GM12872 (cell line): ENCODE measurements at regions not wholly inside any gene's neighbourhood (a gene's known extent, or its start where the extent isn't known, plus 50 kb on each side); places are given as distances from the start of the nearest gene placed in this dataset.

Experiments used
- CTCF ChIP-seq: IDR thresholded peaks from 3 replicates; pipeline ENCODE4 v1.5.1; 2011; ENCODE audit warnings: low read depth, mild to moderate bottlenecking, low read length, moderate library complexity; ENCODE audit not compliant: insufficient read depth

DNA sequence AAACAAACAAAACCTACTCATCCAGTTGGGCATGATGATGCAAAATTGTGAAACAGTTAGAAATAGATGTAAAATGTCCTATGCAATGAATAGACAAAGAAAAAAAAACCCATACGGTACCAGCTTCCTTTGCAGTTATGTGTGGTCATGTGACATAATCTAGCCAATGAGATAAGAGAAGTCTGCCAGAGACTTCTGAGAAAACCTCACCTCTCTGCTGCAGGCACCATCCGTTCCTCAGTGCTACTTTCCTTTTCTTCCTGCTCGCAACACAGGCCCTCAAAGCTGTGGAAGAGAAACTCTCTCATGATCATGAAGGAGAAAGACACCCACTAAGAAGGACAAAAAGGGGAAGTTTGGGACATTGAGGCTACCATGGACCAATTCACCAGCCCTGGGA is 76.8 kb upstream of the CARD11 start:
- TF ChIP-seq CTCF: no peak

DNA sequence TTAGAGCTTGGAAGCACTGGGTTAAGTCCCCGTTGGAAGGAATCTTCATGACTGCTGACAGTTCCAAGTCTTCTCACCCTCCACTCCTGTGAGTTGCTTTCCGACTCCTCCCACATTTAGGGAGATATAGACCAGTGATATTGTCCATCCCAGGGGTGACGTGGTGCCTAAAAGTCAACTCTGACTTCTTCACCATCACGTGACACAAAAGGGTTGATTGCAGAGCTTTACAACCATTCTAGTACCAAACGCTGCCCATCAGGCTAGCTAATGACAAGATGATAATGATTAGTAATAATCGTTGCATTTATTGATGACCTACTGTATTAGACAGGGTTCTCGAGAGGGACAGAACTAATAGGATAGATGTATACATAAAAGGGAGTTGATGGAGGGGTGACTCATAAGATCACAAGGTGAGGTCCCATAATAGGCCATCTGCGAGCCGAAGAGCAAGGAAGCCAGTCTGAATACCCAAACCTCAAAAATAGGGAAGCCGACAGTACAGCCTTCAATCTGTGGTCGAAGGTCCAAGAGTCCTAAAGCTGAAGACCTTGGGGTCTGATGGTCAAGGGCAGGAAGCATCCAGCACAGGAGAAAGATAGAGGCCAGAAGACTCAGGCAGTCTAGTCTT is 85.3 kb upstream of the CARD11 start:
- TF ChIP-seq CTCF: no peak

DNA sequence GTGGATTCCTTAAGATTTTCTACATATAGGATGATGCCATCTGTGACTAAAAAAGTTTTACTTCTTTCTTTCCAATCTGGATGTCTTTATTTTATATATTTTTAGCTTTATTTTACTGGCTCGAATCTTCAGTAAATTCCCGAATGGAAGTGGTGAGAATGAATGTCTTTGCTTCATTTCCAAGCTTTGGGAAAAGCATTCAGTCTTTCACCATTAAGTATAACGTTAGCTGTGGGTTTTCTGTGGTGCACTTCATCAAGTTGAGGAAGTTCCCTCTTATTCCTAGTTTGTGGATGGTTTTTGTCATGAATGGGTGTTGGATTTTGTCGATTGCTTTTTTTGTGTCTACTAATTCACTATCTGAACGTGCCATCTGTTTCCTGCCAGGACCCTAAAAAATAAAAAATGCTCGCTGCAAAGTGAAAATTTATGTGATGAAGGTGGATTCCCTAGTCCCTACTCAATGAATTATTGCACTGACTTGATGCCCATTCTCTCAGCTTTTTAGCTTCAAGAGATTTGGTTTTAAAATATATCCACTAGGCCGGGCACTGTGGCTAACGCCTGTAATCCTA is 90.2 kb upstream of the CARD11 start:
- no peak for TF ChIP-seq CTCF

DNA sequence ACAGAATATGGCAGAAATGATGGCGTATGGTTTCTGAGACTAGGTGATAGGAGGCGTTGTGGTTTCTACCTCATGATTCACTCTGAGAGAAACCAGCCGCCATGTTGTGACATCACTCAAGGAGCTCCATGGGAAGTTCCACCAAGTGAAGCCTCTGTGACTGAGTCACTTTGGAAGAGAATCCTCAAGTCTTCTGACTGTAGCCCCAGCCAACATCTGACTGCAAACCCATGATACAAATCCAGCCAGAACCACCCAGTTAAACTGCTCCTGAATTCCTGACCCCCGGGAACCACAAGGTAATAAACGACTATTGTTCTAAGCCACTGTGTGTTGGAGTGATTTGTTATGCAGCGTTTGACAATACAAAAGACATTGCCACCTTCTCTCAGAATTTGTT is 91.1 kb upstream of the CARD11 start:
- no peak for TF ChIP-seq CTCF

GRCh38 chr7:3135626-3136025 is 92.0 kb upstream of the CARD11 start:
- no peak for TF ChIP-seq CTCF

- no peak for TF ChIP-seq CTCF
Measured at GRCh38 chr7:3138206-3138605, 94.5 kb upstream of the CARD11 start.

DNA sequence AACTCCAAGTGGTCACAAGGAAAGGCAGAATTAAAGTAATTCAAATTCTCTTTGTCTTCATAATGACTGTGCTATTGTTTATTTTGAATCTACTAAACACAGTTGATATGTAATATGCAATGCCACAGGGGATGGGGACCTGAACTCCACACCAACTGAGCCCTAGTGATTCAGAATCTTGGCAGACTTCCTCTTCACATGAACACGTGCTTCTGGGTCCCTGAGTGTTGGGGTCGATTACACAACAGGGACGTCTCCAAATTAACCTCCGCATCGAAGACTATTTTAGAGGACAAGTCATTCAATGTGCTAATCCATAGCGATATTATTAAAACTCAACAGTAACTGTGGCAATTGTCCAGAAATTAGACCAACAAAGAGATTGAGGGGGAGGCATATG is 95.3 kb upstream of the CARD11 start:
- no peak for TF ChIP-seq CTCF
